ENCODE measurements at regions not wholly inside any gene's neighbourhood (a gene's known extent, or its start where the extent isn't known, plus 50 kb on each side); places are given as distances from the start of the nearest gene placed in this dataset.

DNA sequence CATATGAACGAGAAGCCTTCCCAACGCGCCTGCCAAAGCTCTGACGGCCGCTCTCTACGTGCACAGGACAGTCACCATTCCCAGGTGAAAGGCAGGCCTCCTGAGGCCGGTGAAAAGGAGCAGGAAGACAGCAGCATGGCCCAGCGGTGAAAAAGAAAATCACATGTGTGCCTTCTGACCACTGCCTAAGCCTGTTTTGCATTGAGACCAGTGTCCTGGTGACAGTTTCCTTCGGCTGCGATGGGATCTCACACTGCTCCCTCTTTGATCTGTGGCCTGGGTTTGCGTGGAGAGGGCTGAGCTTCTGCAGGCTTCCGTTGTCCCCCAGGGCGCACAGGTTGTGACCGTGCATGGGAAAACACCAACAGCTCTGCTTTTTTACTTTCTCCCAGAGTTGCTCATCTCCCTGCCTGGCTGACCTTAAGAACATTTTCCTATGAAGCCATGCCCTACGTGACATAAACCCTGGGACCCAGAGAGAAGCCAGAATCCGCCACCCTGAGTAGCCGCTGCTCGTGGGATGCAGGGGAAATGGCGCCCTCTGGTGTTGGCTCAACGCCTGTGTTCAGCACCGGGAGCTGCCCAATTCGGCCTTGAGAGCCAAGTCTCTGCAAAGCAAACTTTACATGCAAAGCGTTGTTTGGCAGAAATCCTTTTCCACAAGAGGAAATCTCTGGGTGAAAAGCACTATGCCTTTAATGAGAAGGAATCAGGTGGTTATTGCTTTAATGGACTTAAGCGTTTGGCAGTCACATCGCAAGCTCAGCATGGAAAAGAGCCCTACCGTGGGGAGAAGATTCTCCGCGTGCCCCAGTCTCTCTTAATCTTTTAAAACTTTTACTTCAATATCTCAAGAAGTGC lies 112.2 kb upstream of the GPR12 start:
- TF ChIP-seq TEAD4 (IDR thresholded peaks at IDR 0.05) (no peak), RAD21 (IDR thresholded peaks at IDR 0.05; ENCODE audit: low read depth) (peak; percentile 72)
- TF ChIP-seq, protein P1, sequence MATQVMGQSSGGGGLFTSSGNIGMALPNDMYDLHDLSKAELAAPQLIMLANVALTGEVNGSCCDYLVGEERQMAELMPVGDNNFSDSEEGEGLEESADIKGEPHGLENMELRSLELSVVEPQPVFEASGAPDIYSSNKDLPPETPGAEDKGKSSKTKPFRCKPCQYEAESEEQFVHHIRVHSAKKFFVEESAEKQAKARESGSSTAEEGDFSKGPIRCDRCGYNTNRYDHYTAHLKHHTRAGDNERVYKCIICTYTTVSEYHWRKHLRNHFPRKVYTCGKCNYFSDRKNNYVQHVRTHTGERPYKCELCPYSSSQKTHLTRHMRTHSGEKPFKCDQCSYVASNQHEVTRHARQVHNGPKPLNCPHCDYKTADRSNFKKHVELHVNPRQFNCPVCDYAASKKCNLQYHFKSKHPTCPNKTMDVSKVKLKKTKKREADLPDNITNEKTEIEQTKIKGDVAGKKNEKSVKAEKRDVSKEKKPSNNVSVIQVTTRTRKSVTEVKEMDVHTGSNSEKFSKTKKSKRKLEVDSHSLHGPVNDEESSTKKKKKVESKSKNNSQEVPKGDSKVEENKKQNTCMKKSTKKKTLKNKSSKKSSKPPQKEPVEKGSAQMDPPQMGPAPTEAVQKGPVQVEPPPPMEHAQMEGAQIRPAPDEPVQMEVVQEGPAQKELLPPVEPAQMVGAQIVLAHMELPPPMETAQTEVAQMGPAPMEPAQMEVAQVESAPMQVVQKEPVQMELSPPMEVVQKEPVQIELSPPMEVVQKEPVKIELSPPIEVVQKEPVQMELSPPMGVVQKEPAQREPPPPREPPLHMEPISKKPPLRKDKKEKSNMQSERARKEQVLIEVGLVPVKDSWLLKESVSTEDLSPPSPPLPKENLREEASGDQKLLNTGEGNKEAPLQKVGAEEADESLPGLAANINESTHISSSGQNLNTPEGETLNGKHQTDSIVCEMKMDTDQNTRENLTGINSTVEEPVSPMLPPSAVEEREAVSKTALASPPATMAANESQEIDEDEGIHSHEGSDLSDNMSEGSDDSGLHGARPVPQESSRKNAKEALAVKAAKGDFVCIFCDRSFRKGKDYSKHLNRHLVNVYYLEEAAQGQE (IDR thresholded peaks at IDR 0.05; ENCODE audit: low read depth): peak; percentile 68

GRCh38 chr13:26867451-26868091 lies 107.0 kb upstream of the GPR12 start:
- no peak for TF ChIP-seq TEAD4 (IDR thresholded peaks at IDR 0.05)
- TF ChIP-seq, protein P1 (IDR thresholded peaks at IDR 0.05; ENCODE audit: low read depth): peak; percentile 92

DNA sequence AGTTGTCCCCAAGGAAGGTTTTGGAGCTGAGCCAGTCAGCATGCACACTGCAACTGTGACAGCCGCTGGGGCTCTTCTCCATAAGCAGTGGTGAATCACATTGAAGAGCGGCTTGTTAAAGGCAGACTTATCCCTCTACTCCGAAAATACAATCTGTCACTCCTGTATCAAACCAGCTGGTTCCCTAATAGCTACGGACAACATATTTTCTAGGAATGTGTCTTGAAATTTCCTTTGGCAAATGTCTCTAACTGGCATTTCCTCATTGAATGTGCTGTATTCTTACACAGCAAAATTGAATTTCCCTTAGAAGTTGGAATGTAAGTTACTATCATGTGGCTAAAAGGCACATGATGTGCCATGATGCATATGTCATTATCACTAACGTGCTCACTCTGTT lies 104.0 kb upstream of the GPR12 start:
- TF ChIP-seq TAF1 (IDR thresholded peaks at IDR 0.05; ENCODE audit: low read depth) (no peak), USF1 (IDR thresholded peaks at IDR 0.05) (no peak), RAD21 (IDR thresholded peaks at IDR 0.05; ENCODE audit: low read depth) (no peak)

GRCh38 chr13:26861941-26862340 lies 101.4 kb upstream of the GPR12 start:
- no peak for TF ChIP-seq EGR1 (IDR thresholded peaks at IDR 0.05)
- no peak for TF ChIP-seq CEBPB (IDR thresholded peaks at IDR 0.05)
- TF ChIP-seq ZBTB7A (IDR thresholded peaks at IDR 0.05; ENCODE audit: low read depth): no peak
- TF ChIP-seq, protein P1 (IDR thresholded peaks at IDR 0.05; ENCODE audit: low read depth): no peak
- TF ChIP-seq RAD21 (IDR thresholded peaks at IDR 0.05; ENCODE audit: low read depth): no peak

DNA sequence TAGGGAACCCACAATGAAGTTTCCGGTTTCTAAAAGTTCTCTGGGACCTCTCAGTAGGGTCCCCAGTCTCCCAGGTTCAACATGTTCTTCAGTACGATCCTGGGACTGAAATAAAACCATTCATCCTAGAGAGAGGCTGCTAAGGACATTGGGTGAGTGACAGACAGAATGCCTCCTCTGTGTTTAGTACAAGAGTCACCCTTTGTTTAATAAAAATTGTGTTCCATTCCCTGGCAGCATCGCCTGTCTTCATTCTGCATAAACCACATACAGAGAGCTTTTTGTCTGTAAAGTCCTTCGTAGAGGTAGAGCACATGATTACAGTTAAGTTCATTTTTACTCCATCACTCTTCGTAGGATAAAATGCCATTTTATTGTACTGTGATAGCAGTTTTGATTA lies 95.3 kb upstream of the GPR12 start:
- TF ChIP-seq CEBPB (IDR thresholded peaks at IDR 0.05): no peak
- TF ChIP-seq, protein P1 (IDR thresholded peaks at IDR 0.05; ENCODE audit: low read depth): no peak
- no peak for TF ChIP-seq MAX (IDR thresholded peaks at IDR 0.05)
- no peak for TF ChIP-seq NFIC (IDR thresholded peaks at IDR 0.05)
- TF ChIP-seq TCF12 (IDR thresholded peaks at IDR 0.05; ENCODE audit: low read depth): no peak
- no peak for TF ChIP-seq USF1 (IDR thresholded peaks at IDR 0.05)
- TF ChIP-seq YY1 (IDR thresholded peaks at IDR 0.05; ENCODE audit: low read depth): no peak
- TF ChIP-seq TAF1 (IDR thresholded peaks at IDR 0.05; ENCODE audit: low read depth): no peak
- TF ChIP-seq ZBTB7A (IDR thresholded peaks at IDR 0.05; ENCODE audit: low read depth): no peak
- no peak for TF ChIP-seq RAD21 (IDR thresholded peaks at IDR 0.05; ENCODE audit: low read depth)
- no peak for TF ChIP-seq EGR1 (IDR thresholded peaks at IDR 0.05)
- TF ChIP-seq CREB1 (IDR thresholded peaks at IDR 0.05; ENCODE audit: low read depth): no peak
